Lower lobe of right lung (tissue), 2 donors: ENCODE measurements at regions not wholly inside any gene's neighbourhood (a gene's known extent, or its start where the extent isn't known, plus 50 kb on each side); places are given as distances from the start of the nearest gene placed in this dataset.

Experiments used
- ATAC-seq, 2 donors: fragments of 200-7000 bp; cut with Tn5 transposase; one replicate each; pipeline ENCODE4 v1.9.1; 2020 to 2022; ENCODE audit warnings: mild to moderate bottlenecking in 2 of 2, moderate library complexity in 2 of 2
- DNase-seq: peaks from one replicate; pipeline ENCODE4 v3.0.0-alpha.2; 2020
- H3K27ac ChIP-seq: fragments of 200-600 bp; one replicate; pipeline ENCODE4 v1.8.0; 2022
- H3K27me3 ChIP-seq: fragments of 200-600 bp; one replicate; pipeline ENCODE4 v1.8.0; 2022; ENCODE audit warnings: low read depth
- H3K36me3 ChIP-seq: fragments of 200-600 bp; one replicate; pipeline ENCODE4 v1.8.0; 2022; ENCODE audit warnings: mild to moderate bottlenecking
- H3K4me1 ChIP-seq: fragments of 200-600 bp; one replicate; pipeline ENCODE4 v1.8.0; 2022
- H3K4me3 ChIP-seq: fragments of 200-600 bp; one replicate; pipeline ENCODE4 v1.8.0; 2022; ENCODE audit warnings: mild to moderate bottlenecking
- H3K9me3 ChIP-seq: fragments of 200-600 bp; one replicate; pipeline ENCODE4 v1.8.0; 2022
- intact Hi-C: fragments of 100-400 bp; cut with DNase I; formaldehyde crosslinking; loops from one replicate; pipeline ENCODE4 v1.11.0; 2022
- TF ChIP-seq, protein P1 (sequence below): fragments of 200-600 bp; IDR thresholded peaks from one replicate; pipeline ENCODE4 v1.8.0; 2022; ENCODE audit warnings: antibody characterized with exemption, mild to moderate bottlenecking
- donor health status: DM: no; HTN: yes; CAD: no; lungs with severe emphysema.

DNA sequence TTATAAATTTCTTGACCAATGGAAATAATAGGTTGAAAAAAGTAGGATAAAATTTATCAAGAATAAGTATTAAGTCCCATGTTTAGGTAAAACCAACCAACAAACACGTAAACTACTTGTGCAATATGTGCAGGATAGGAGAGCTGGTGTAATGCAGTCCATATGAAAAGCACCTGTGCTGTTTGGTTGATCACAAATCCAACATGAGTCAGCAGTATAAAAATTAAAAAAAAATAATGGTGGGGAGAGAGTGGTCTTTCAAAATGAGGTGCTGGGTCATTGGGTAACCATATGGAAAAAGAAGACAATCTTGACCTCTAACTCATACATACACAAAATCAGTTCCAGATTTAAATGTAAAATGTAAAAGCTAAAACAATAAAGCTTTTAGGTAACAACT lies 181.8 kb downstream of the HS3ST3B1 start:
- no peaks in the 10 kb centered on the region for H3K4me1 ChIP-seq
- TF ChIP-seq, protein P1, sequence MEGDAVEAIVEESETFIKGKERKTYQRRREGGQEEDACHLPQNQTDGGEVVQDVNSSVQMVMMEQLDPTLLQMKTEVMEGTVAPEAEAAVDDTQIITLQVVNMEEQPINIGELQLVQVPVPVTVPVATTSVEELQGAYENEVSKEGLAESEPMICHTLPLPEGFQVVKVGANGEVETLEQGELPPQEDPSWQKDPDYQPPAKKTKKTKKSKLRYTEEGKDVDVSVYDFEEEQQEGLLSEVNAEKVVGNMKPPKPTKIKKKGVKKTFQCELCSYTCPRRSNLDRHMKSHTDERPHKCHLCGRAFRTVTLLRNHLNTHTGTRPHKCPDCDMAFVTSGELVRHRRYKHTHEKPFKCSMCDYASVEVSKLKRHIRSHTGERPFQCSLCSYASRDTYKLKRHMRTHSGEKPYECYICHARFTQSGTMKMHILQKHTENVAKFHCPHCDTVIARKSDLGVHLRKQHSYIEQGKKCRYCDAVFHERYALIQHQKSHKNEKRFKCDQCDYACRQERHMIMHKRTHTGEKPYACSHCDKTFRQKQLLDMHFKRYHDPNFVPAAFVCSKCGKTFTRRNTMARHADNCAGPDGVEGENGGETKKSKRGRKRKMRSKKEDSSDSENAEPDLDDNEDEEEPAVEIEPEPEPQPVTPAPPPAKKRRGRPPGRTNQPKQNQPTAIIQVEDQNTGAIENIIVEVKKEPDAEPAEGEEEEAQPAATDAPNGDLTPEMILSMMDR, result no peak
- intact Hi-C loops, result no loop called here
- no peaks in the 10 kb centered on the region for H3K27me3 ChIP-seq
- no peak overlapping the region for H3K27ac ChIP-seq
- no peaks in the 10 kb centered on the region for H3K36me3 ChIP-seq
- H3K4me3 ChIP-seq, result no peak overlapping the region
- ATAC-seq (no peak), DNase-seq (no peak)
- H3K9me3 ChIP-seq, result no peaks in the 10 kb centered on the region

DNA sequence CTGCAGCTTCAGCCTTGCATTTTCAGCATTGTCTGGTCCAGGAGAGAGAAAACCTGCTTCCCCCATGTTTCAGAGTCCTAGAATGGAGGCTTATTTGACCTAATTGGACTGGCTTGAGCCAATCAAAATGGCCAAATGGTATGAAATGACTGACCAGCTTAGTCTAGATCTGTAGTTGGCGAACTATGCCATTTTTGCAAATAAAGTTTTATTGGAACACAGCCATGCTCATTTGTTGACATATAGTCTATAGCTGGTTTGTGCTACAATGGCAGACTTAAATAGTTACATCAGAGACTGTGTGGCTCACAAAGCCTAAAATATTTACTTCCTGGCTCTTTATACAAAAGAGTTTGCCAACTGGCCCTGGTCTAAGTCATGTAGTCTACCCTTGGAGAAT lies 180.8 kb downstream of the HS3ST3B1 start:
- no peaks in the 10 kb centered on the region for H3K36me3 ChIP-seq
- intact Hi-C loops, result no loop called here
- H3K4me1 ChIP-seq, result no peaks in the 10 kb centered on the region
- no peak overlapping the region for H3K27ac ChIP-seq
- no peaks in the 10 kb centered on the region for H3K9me3 ChIP-seq
- no peak overlapping the region for H3K4me3 ChIP-seq
- H3K27me3 ChIP-seq, result no peaks in the 10 kb centered on the region
- DNase-seq, result no peak
- ATAC-seq, result no peak
- TF ChIP-seq, protein P1, result no peak

DNA sequence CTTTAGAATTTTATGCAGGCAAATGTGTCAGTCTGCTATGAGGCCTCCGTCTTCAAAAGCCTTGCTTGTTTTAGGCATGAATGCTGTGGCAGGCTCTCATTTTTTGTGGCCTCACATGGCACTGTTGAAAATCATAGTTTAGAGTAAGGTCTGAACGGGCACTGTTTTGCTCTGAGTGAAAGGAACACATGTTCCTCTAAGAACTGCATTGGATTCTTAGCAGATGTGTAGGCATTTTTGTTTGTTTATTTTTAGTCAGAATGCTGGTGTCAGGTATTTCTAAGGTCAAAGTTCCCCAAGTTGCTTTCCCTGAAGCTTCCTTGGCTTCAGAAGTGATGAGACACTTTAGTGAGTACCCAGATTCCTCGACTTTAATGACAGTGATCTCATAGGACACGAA lies 173.7 kb downstream of the HS3ST3B1 start:
- DNase-seq (no peak), ATAC-seq (no peak)
- H3K4me3 ChIP-seq, result no peak overlapping the region
- H3K27ac ChIP-seq, result no peak overlapping the region
- no peaks in the 10 kb centered on the region for H3K4me1 ChIP-seq
- TF ChIP-seq, protein P1, result no peak
- no peaks in the 10 kb centered on the region for H3K27me3 ChIP-seq
- intact Hi-C loops, result no loop called here
- no peaks in the 10 kb centered on the region for H3K9me3 ChIP-seq
- no peaks in the 10 kb centered on the region for H3K36me3 ChIP-seq

DNA sequence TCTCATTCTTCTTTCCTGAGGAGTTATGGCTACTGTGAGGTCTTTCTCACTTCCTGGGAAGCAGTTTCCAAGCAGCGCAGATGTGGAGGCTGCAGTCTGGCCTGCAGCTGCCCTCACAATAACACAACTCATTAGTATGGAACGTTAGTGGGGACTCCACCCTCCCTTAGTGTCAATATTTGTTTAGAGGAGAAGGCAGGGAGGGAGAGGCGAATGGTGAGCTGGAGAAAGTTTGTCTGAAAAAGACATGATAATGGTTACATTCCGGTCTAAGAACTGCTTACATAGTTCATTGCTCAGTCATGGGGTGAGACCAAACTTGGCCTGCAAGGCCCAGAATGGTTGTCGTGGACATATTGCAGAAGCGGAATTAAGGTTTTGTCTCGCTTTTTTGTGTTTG lies 170.2 kb downstream of the HS3ST3B1 start:
- H3K27ac ChIP-seq, result no peak overlapping the region
- no peaks in the 10 kb centered on the region for H3K27me3 ChIP-seq
- no peak overlapping the region for H3K4me3 ChIP-seq
- H3K9me3 ChIP-seq, result no peaks in the 10 kb centered on the region
- ATAC-seq (no peak), DNase-seq (no peak)
- no peaks in the 10 kb centered on the region for H3K36me3 ChIP-seq
- no peaks in the 10 kb centered on the region for H3K4me1 ChIP-seq
- intact Hi-C loops, result no loop called here
- TF ChIP-seq, protein P1, result no peak

DNA sequence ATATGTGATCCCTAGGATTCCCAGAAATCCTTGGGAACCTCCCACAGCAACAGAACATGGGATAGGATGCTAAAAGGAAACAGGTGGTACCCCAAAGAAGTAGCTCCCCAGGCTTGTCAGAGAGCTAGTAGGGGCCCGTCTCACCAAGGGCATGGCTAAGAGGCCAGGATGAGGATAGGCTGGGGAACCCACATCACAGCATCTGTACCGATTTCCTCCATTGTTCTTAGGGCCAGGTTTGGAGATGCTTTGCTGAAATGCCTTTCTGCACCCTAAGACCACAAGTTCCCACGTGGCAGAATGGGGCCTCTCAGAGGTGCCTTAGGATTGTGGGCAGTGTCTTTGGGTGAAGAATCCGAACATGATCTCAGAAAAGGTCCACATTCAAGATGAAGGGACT lies 169.5 kb downstream of the HS3ST3B1 start:
- Histone ChIP-seq H3K4me1 (no peaks in the 10 kb centered on the region), H3K9me3 (no peaks in the 10 kb centered on the region), H3K27ac (no peak overlapping the region), H3K36me3 (no peaks in the 10 kb centered on the region), H3K27me3 (no peaks in the 10 kb centered on the region), H3K4me3 (no peak overlapping the region)
- DNase-seq, result no peak
- intact Hi-C loops, result no loop called here
- TF ChIP-seq, protein P1, result no peak
- ATAC-seq, result no peak

DNA sequence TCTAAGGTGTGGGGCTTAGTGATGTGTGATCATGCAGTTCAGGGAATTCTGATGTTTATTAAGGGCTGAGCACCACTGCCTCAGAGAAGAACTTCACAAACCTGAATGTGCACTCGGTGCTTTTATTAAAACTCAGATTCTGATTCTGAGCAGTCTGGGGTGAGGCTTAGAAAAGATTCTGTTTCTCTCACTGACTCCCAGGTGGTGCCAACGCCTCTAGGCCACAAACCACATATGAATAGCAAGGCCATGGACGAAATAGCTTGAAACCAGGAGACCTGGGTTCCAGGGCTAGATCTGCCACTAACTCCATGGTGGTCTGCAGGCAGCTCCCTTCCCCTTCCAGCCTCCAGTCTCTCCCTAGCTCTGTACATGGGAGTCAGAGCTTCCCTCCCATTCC lies 169.1 kb downstream of the HS3ST3B1 start:
- Histone ChIP-seq H3K4me3 (no peak overlapping the region), H3K36me3 (no peaks in the 10 kb centered on the region), H3K4me1 (no peaks in the 10 kb centered on the region), H3K27ac (no peak overlapping the region), H3K9me3 (no peaks in the 10 kb centered on the region), H3K27me3 (no peaks in the 10 kb centered on the region)
- no peak for ATAC-seq
- no peak for DNase-seq
- intact Hi-C loops, result no loop called here
- TF ChIP-seq, protein P1, result no peak
